ENCODE measurements at regions not wholly inside any gene's neighbourhood (a gene's known extent, or its start where the extent isn't known, plus 50 kb on each side); places are given as distances from the start of the nearest gene placed in this dataset.

DNA sequence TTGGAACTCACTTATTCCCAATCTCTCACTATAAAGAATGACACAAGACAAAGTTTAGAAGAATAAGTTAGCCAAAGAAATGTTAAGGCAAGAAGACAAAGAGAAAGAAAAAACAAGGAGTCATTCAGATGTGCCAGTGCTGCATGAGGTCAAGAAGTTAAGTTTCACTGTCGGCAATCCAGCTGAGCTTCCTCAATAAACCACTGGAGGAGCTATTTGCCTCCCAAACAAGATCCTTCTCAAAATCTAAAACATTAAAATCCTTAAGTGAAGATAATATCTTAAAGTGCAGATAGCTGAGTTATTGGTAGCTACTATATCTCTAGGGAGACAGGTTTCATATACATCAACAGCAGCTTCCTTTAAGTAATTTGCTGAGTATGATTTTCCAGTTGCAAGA lies 512.3 kb downstream of the HDGFL1 start:
- RAD21 ChIA-PET (ENCODE audit: low non-redundant PET in 1 of 2, low total read pairs in 2 of 2, uncharacterized antibody in 2 of 2, unreplicated experiment in 2 of 2): no interaction called here
- H3K4me2 ChIP-seq (ENCODE audit: low read length): no peak overlapping the region

DNA sequence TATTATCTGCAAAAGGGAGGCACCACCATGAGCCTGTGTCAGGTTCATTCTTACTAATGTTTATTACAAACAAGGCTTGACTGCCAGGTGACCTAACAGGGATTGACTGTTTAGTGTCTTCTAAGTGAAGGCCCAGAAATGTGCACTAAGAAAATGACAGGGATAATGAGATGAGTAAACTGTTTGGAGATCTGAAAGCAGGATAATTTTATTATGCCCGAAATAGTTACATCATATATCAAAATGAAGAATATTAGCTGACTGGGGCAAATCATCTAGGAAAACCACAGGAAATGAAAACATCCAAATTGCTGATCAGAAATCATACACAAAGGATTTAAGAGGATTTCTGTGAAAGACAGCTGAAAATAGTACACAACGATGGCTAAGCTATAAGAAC lies 516.7 kb downstream of the HDGFL1 start:
- no TSS peak for BruUV-seq (replicated peaks)
- CTCF ChIA-PET: no interaction called here
- TF ChIP-seq EZH2 (IDR thresholded peaks at IDR 0.05) (no peak), CBX3 (IDR thresholded peaks at IDR 0.05; ENCODE audit: low read depth) (no peak), POLR2AphosphoS5 (IDR thresholded peaks at IDR 0.05; ENCODE audit: low read depth, low read length) (no peak), SIN3A (IDR thresholded peaks at IDR 0.05; ENCODE audit: low read depth) (no peak), ZFX (IDR thresholded peaks at IDR 0.05) (no peak), EZH2phosphoT487 (IDR thresholded peaks at IDR 0.05; ENCODE audit: borderline replicate concordance) (no peak), POLR2A (IDR thresholded peaks at IDR 0.05; ENCODE audit: borderline replicate concordance, extremely low read depth, insufficient read depth, insufficient read length) (no peak), EGR1 (IDR thresholded peaks at IDR 0.05; ENCODE audit: low read depth) (no peak), FOSL1 (IDR thresholded peaks at IDR 0.05; ENCODE audit: low read depth) (no peak), SP1 (IDR thresholded peaks at IDR 0.05; ENCODE audit: low read depth) (no peak), ZNF274 (IDR thresholded peaks at IDR 0.05; ENCODE audit: low read depth, low read length) (no peak), ELF1 (IDR thresholded peaks at IDR 0.05; ENCODE audit: borderline replicate concordance, low read depth) (no peak)
- TF ChIP-seq, protein P1, sequence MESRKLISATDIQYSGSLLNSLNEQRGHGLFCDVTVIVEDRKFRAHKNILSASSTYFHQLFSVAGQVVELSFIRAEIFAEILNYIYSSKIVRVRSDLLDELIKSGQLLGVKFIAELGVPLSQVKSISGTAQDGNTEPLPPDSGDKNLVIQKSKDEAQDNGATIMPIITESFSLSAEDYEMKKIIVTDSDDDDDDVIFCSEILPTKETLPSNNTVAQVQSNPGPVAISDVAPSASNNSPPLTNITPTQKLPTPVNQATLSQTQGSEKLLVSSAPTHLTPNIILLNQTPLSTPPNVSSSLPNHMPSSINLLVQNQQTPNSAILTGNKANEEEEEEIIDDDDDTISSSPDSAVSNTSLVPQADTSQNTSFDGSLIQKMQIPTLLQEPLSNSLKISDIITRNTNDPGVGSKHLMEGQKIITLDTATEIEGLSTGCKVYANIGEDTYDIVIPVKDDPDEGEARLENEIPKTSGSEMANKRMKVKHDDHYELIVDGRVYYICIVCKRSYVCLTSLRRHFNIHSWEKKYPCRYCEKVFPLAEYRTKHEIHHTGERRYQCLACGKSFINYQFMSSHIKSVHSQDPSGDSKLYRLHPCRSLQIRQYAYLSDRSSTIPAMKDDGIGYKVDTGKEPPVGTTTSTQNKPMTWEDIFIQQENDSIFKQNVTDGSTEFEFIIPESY (IDR thresholded peaks at IDR 0.05; ENCODE audit: extremely low read depth, insufficient replicate concordance, low read length): no peak
- TF ChIP-seq, protein P2, sequence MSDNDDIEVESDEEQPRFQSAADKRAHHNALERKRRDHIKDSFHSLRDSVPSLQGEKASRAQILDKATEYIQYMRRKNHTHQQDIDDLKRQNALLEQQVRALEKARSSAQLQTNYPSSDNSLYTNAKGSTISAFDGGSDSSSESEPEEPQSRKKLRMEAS (IDR thresholded peaks at IDR 0.05): no peak

More for the DNA sequence above, 512.3 kb downstream of the HDGFL1 start:
- Histone ChIP-seq H3K27ac (ENCODE audit: low read depth, low read length) (no peak overlapping the region), H3K9me2 (ENCODE audit: insufficient read depth) (no peaks in the 10 kb centered on the region), H3K36me3 (ENCODE audit: control insufficient read depth in 1 of 2, insufficient read depth in 2 of 2, low read length in 2 of 2) (no peaks in the 10 kb centered on the region), H3K4me1 (ENCODE audit: control insufficient read depth in 1 of 2, insufficient read depth in 2 of 2, low read length in 2 of 2) (no peaks in the 10 kb centered on the region), H3K4me3 (replicated peaks in 1 of 2; ENCODE audit: low read depth in 1 of 2, low read length in 2 of 2) (no peak overlapping the region), H3K27me3 (ENCODE audit: insufficient read depth, low read length) (no peaks in the 10 kb centered on the region), H3K79me2 (ENCODE audit: insufficient read depth, low read length) (no peaks in the 10 kb centered on the region), H4K20me1 (ENCODE audit: insufficient read depth) (no peaks in the 10 kb centered on the region), H2AFZ (ENCODE audit: low read depth, low read length, poor library complexity, severe bottlenecking) (no peak overlapping the region), H3K9ac (ENCODE audit: low read length) (no peak overlapping the region), H3K9me3 (ENCODE audit: control insufficient read depth in 1 of 2, insufficient read depth in 1 of 2, low read depth in 1 of 2, low read length in 2 of 2) (no peaks in the 10 kb centered on the region)
- ATAC-seq (no peak), DNase-seq (ENCODE audit: low read depth, low spot score) (no peak)
- POLR2A ChIA-PET: no interaction called here
- TF ChIP-seq EZH2 (IDR thresholded peaks at IDR 0.05) (no peak), ZFX (IDR thresholded peaks at IDR 0.05) (no peak), ELF1 (IDR thresholded peaks at IDR 0.05; ENCODE audit: borderline replicate concordance, low read depth) (no peak)
- TF ChIP-seq, protein P3, sequence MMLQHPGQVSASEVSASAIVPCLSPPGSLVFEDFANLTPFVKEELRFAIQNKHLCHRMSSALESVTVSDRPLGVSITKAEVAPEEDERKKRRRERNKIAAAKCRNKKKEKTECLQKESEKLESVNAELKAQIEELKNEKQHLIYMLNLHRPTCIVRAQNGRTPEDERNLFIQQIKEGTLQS (IDR thresholded peaks at IDR 0.05): no peak
- TF ChIP-seq, protein P4, sequence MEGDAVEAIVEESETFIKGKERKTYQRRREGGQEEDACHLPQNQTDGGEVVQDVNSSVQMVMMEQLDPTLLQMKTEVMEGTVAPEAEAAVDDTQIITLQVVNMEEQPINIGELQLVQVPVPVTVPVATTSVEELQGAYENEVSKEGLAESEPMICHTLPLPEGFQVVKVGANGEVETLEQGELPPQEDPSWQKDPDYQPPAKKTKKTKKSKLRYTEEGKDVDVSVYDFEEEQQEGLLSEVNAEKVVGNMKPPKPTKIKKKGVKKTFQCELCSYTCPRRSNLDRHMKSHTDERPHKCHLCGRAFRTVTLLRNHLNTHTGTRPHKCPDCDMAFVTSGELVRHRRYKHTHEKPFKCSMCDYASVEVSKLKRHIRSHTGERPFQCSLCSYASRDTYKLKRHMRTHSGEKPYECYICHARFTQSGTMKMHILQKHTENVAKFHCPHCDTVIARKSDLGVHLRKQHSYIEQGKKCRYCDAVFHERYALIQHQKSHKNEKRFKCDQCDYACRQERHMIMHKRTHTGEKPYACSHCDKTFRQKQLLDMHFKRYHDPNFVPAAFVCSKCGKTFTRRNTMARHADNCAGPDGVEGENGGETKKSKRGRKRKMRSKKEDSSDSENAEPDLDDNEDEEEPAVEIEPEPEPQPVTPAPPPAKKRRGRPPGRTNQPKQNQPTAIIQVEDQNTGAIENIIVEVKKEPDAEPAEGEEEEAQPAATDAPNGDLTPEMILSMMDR (IDR thresholded peaks at IDR 0.05 in 2 of 3, conservative IDR thresholded peaks at IDR 0.05 in 1 of 3; ENCODE audit: borderline replicate concordance in 1 of 3, insufficient read depth in 1 of 3, low read depth in 2 of 3, low read length in 2 of 3): peak in 2 of 3 experiments; percentile 20 to 37; a peak in 3 of 6 replicates
- CTCF ChIA-PET: interaction anchor here (0.7 kb wide), 1 partner anchor 15 kb away, joined by 3 read pairs; no protein-coding TSS in a partner anchor
- BruUV-seq (replicated peaks): no TSS peak
- intact Hi-C loops (cut with micrococcal nuclease): no loop called here

More for the DNA sequence above, 516.7 kb downstream of the HDGFL1 start:
- Histone ChIP-seq H3K27ac (ENCODE audit: low read depth, low read length) (no peak overlapping the region), H3K4me3 (replicated peaks in 1 of 2; ENCODE audit: low read depth in 1 of 2, low read length in 2 of 2) (no peak overlapping the region), H3K9me3 (ENCODE audit: control insufficient read depth in 1 of 2, insufficient read depth in 1 of 2, low read depth in 1 of 2, low read length in 2 of 2) (no peaks in the 10 kb centered on the region), H3K4me1 (ENCODE audit: control insufficient read depth in 1 of 2, insufficient read depth in 2 of 2, low read length in 2 of 2) (no peaks in the 10 kb centered on the region), H3K4me2 (ENCODE audit: low read length) (no peak overlapping the region), H3K36me3 (ENCODE audit: control insufficient read depth in 1 of 2, insufficient read depth in 2 of 2, low read length in 2 of 2) (no peaks in the 10 kb centered on the region), H3K27me3 (ENCODE audit: insufficient read depth, low read length) (no peaks in the 10 kb centered on the region), H3K79me2 (ENCODE audit: insufficient read depth, low read length) (no peaks in the 10 kb centered on the region), H2AFZ (ENCODE audit: low read depth, low read length, poor library complexity, severe bottlenecking) (no peak overlapping the region), H3K9ac (ENCODE audit: low read length) (no peak overlapping the region), H3K9me2 (ENCODE audit: insufficient read depth) (no peaks in the 10 kb centered on the region), H4K20me1 (ENCODE audit: insufficient read depth) (no peaks in the 10 kb centered on the region)
- ChIA-PET POLR2A (no interaction called here), RAD21 (ENCODE audit: low non-redundant PET in 1 of 2, low total read pairs in 2 of 2, uncharacterized antibody in 2 of 2, unreplicated experiment in 2 of 2) (no interaction called here)
- DNase-seq (ENCODE audit: low read depth, low spot score): no peak
- intact Hi-C loops (cut with micrococcal nuclease): no loop called here
- no peak for ATAC-seq
